Stomach (tissue), 8 donors: ENCODE measurements at regions not wholly inside any gene's neighbourhood (a gene's known extent, or its start where the extent isn't known, plus 50 kb on each side); places are given as distances from the start of the nearest gene placed in this dataset.
"Not testable (repeated sequence)": the region's sequence is repeated elsewhere in the genome, so short reads cannot be mapped to it uniquely, and the experiment has no call there.

ENCODE experiments used
- DNase-seq, 2 donors: peaks; one replicate each; pipeline versions ENCODE4 v3.0.0 to v3.0.0-alpha.2; 2013 to 2019
- H3K27ac ChIP-seq, 5 donors: fragments of 200-600 bp in 4 of 5; sonication (generic) in 4 of 5; one replicate each; pipeline ENCODE4 v1.5.1; 2013 to 2019; ENCODE audit warnings: mild to moderate bottlenecking in 1 of 5, moderate library complexity in 1 of 5
- H3K27me3 ChIP-seq, 3 donors: fragments of 200-600 bp; sonication (generic); one replicate each; pipeline ENCODE4 v1.5.1; 2017 to 2019; ENCODE audit warnings: mixed run types in 1 of 3
- H3K36me3 ChIP-seq, 4 donors: fragments of 200-600 bp; sonication (generic); 1 replicate in 3 of 4; 2 replicates in 1 of 4; pipeline ENCODE4 v1.5.1; 2016 to 2019
- H3K4me1 ChIP-seq, 4 donors: fragments of 200-600 bp; sonication (generic); one replicate each; pipeline ENCODE4 v1.5.1; 2016 to 2019
- H3K4me3 ChIP-seq, 4 donors: fragments of 200-600 bp; sonication (generic) in 3 of 4; one replicate each; pipeline ENCODE4 v1.5.1; 2016 to 2019; ENCODE audit warnings: mild to moderate bottlenecking in 1 of 4
- H3K9me3 ChIP-seq, 4 donors: fragments of 200-600 bp; sonication (generic); one replicate each; pipeline ENCODE4 v1.5.1; 2016 to 2019
- CTCF ChIP-seq, 7 experiments: fragments of 450-650 bp in 4 of 7; fragments of 200-600 bp in 3 of 7; sonication (generic) in 3 of 7; IDR thresholded peaks; one replicate each; pipeline ENCODE4 v1.5.1; 2016 to 2019; ENCODE audit warnings: antibody characterized with exemption in 7 of 7, control low read depth in 2 of 7, mild to moderate bottlenecking in 1 of 7
- EP300 ChIP-seq: sonication (generic); formaldehyde crosslinking; IDR thresholded peaks from one replicate; pipeline ENCODE4 v1.6.1; 2017; ENCODE audit warnings: antibody characterized with exemption
- POLR2A ChIP-seq, 4 donors: fragments of 450-650 bp; IDR thresholded peaks; one replicate each; pipeline ENCODE4 v1.6.1; 2016; ENCODE audit warnings: antibody characterized with exemption in 4 of 4, control low read depth in 2 of 4, mild to moderate bottlenecking in 1 of 4, moderate library complexity in 1 of 4
- POLR2AphosphoS5 ChIP-seq, 3 donors: sonication (generic); formaldehyde crosslinking; IDR thresholded peaks; one replicate each; pipeline ENCODE4 v1.6.1; 2016; ENCODE audit warnings: antibody characterized with exemption in 3 of 3
- WGBS, 5 donors: extraction: QIAGEN DNeasy Blood & Tissue Kit in 3 of 5; methylation state at CpG; one replicate each; pipeline versions ENCODE4 v1.1.5 to v1.1.7; 2013 to 2018; 5-methylcytosine and 5-hydroxymethylcytosine counted together
- intact Hi-C: fragments of 100-400 bp; cut with DNase I; formaldehyde crosslinking; loops from one replicate; pipeline ENCODE4 v1.15.1; 2023; ENCODE audit warnings: low total_unique reads
- donor health status: healthy with polysubstance abuse.
- donor health status: Bipolar disorder and iron deficiency.
- donor health status: healthy.

- 63 to 79% (median 74%) methylated on average over 3 to 5 of the region's 5 CpGs for WGBS, 5 donors
These were observed 53.6 kb upstream of the MAPK10 start for GRCh38 chr4:86413426-86413825.

GRCh38 chr4:86414686-86415085 lies 54.8 kb upstream of the MAPK10 start:
- Histone ChIP-seq H3K9me3 (peaks cover 0 to 10% (median 0%) of the 10 kb centered on the region in 4 donors), H3K4me1 (no peaks in the 10 kb centered on the region), H3K36me3 (peaks cover 0 to 4% (median 0%) of the 10 kb centered on the region in 4 donors), H3K4me3 (no peak overlapping the region), H3K27ac (no peak overlapping the region), H3K27me3 (no peaks in the 10 kb centered on the region)
- WGBS, 5 donors = 64 to 76% (median 74%) methylated on average over 2 of the region's 2 CpGs
- intact Hi-C loops = no loop called here
- no peak for DNase-seq
- no peak for TF ChIP-seq EP300
- TF ChIP-seq POLR2A (IDR thresholded peaks at IDR 0.05) = no peak
- TF ChIP-seq POLR2AphosphoS5 (IDR thresholded peaks at IDR 0.05) = no peak
- no peak for TF ChIP-seq CTCF (IDR thresholded peaks at IDR 0.05)

More at GRCh38 chr4:86413426-86413825, 53.6 kb upstream of the MAPK10 start:
- intact Hi-C loops, H3K4me1 ChIP-seq, H3K27me3 ChIP-seq, H3K36me3 ChIP-seq, H3K4me3 ChIP-seq, H3K27ac ChIP-seq, DNase-seq: not testable (repeated sequence)
- H3K9me3 ChIP-seq = peaks cover 0 to 10% (median 0%) of the 10 kb centered on the region in 4 donors

GRCh38 chr4:86416081-86416480 lies 56.2 kb upstream of the MAPK10 start:
- intact Hi-C loops = no loop called here
- no peak for DNase-seq
- WGBS, 5 donors = 86 to 95% (median 90%) methylated on average over 3 of the region's 3 CpGs
- TF ChIP-seq CTCF (IDR thresholded peaks at IDR 0.05) = no peak
- no peak for TF ChIP-seq POLR2AphosphoS5 (IDR thresholded peaks at IDR 0.05)
- no peak for TF ChIP-seq POLR2A (IDR thresholded peaks at IDR 0.05)
- no peak for TF ChIP-seq EP300
- H3K4me1 ChIP-seq = no peaks in the 10 kb centered on the region
- peaks cover 0 to 4% (median 0%) of the 10 kb centered on the region in 4 donors for H3K36me3 ChIP-seq
- H3K27ac ChIP-seq = no peak overlapping the region
- H3K4me3 ChIP-seq = no peak overlapping the region
- H3K27me3 ChIP-seq = no peaks in the 10 kb centered on the region
- peaks cover 0 to 10% (median 0%) of the 10 kb centered on the region in 4 donors for H3K9me3 ChIP-seq

GRCh38 chr4:86421461-86421860 lies 61.6 kb upstream of the MAPK10 start:
- no peak overlapping the region for H3K27ac ChIP-seq
- H3K4me1 ChIP-seq = no peaks in the 10 kb centered on the region
- H3K27me3 ChIP-seq = no peaks in the 10 kb centered on the region
- intact Hi-C loops = no loop called here
- no peak for DNase-seq
- no peaks in the 10 kb centered on the region for H3K9me3 ChIP-seq
- no peak overlapping the region for H3K4me3 ChIP-seq
- 84 to 93% (median 90%) methylated on average over 6 of the region's 6 CpGs for WGBS, 5 donors
- no peak for TF ChIP-seq POLR2AphosphoS5 (IDR thresholded peaks at IDR 0.05)
- TF ChIP-seq EP300 = no peak
- no peak for TF ChIP-seq POLR2A (IDR thresholded peaks at IDR 0.05)
- TF ChIP-seq CTCF (IDR thresholded peaks at IDR 0.05) = no peak
- no peaks in the 10 kb centered on the region for H3K36me3 ChIP-seq

GRCh38 chr4:86431543-86432116 lies 71.8 kb upstream of the MAPK10 start:
- intact Hi-C loops = no loop called here
- Histone ChIP-seq H3K27ac (no peak overlapping the region), H3K36me3 (no peaks in the 10 kb centered on the region), H3K9me3 (no peaks in the 10 kb centered on the region), H3K4me1 (no peaks in the 10 kb centered on the region), H3K27me3 (no peaks in the 10 kb centered on the region), H3K4me3 (no peak overlapping the region)
- TF ChIP-seq POLR2A (IDR thresholded peaks at IDR 0.05) (no peak), POLR2AphosphoS5 (IDR thresholded peaks at IDR 0.05) (no peak), CTCF (IDR thresholded peaks at IDR 0.05) (no peak), EP300 (no peak)
- DNase-seq = no peak
- WGBS, 5 donors = 86 to 95% (median 92%) methylated on average over 6 of the region's 6 CpGs
